Transverse colon (tissue), 4 donors: ENCODE measurements at regions not wholly inside any gene's neighbourhood (a gene's known extent, or its start where the extent isn't known, plus 50 kb on each side); places are given as distances from the start of the nearest gene placed in this dataset.

Experiments
- DNase-seq: peaks from one replicate; pipeline ENCODE4 v3.0.0-alpha.2; 2019
- H3K27ac ChIP-seq, 4 donors: fragments of 200-600 bp; sonication (generic); 2 replicates each; pipeline ENCODE4 v1.5.1; 2016 to 2018; ENCODE audit warnings: inconsistent platforms in 4 of 4
- H3K27me3 ChIP-seq: fragments of 200-600 bp; sonication (generic); 2 replicates; pipeline ENCODE4 v1.5.1; 2017; ENCODE audit warnings: inconsistent platforms
- H3K36me3 ChIP-seq, 4 donors: fragments of 200-600 bp; sonication (generic); 2 replicates each; pipeline ENCODE4 v1.5.1; 2017 to 2019; ENCODE audit warnings: inconsistent platforms in 4 of 4
- H3K4me1 ChIP-seq, 4 donors: fragments of 200-600 bp; sonication (generic); 2 replicates each; pipeline ENCODE4 v1.5.1; 2017 to 2020; ENCODE audit warnings: inconsistent platforms in 4 of 4
- H3K4me3 ChIP-seq, 4 donors: fragments of 200-600 bp; sonication (generic); 1 replicate in 1 of 4; 2 replicates in 3 of 4; pipeline versions ENCODE4 v1.5.1 to v1.6.1; 2017 to 2019; ENCODE audit warnings: inconsistent platforms in 4 of 4
- H3K9me3 ChIP-seq, 2 donors: fragments of 200-600 bp; sonication (generic); 2 replicates each; pipeline ENCODE4 v1.5.1; 2017 to 2019; ENCODE audit warnings: inconsistent platforms in 2 of 2
- EP300 ChIP-seq: sonication (generic); formaldehyde crosslinking; IDR thresholded peaks from one replicate; pipeline ENCODE4 v1.6.1; 2017; ENCODE audit warnings: antibody characterized with exemption, low read depth
- POLR2A ChIP-seq: fragments of 450-650 bp; IDR thresholded peaks from one replicate; pipeline ENCODE4 v1.6.1; 2016; ENCODE audit warnings: antibody characterized with exemption, mild to moderate bottlenecking, moderate library complexity
- POLR2AphosphoS5 ChIP-seq, 3 donors: sonication (generic); formaldehyde crosslinking; IDR thresholded peaks; one replicate each; pipeline ENCODE4 v1.6.1; 2016; ENCODE audit warnings: antibody characterized with exemption in 3 of 3
- WGBS, 2 donors: methylation state at CpG; one replicate each; pipeline ENCODE4 v1.1.5; 2018; ENCODE audit warnings: low coverage in 1 of 2; 5-methylcytosine and 5-hydroxymethylcytosine counted together
- in situ Hi-C, 4 donors: fragments of 200-750 bp; cut with MboI; loops; one replicate each; pipeline versions ENCODE4 v1.15.0 to v1.15.1; 2017; ENCODE audit warnings: low sequenced_read_pairs in 3 of 4, low pct_ligation_motif_present in 1 of 4, low pct_unique_long_range_greater_than_20kb in 1 of 4
- intact Hi-C: fragments of 100-400 bp; cut with DNase I; formaldehyde crosslinking; loops from one replicate; pipeline ENCODE4 v1.15.1; 2023; ENCODE audit warnings: low total_unique reads
- TF ChIP-seq, protein P1 (sequence below), 5 experiments: fragments of 200-600 bp in 3 of 5; fragments of 450-650 bp in 2 of 5; sonication (generic) in 3 of 5; IDR thresholded peaks; 1 replicate in 2 of 5; 2 replicates in 3 of 5; pipeline ENCODE4 v1.5.1; 2016 to 2017; ENCODE audit warnings: antibody characterized with exemption in 5 of 5, inconsistent platforms in 3 of 5, mild to moderate bottlenecking in 2 of 5, moderate library complexity in 1 of 5

DNA sequence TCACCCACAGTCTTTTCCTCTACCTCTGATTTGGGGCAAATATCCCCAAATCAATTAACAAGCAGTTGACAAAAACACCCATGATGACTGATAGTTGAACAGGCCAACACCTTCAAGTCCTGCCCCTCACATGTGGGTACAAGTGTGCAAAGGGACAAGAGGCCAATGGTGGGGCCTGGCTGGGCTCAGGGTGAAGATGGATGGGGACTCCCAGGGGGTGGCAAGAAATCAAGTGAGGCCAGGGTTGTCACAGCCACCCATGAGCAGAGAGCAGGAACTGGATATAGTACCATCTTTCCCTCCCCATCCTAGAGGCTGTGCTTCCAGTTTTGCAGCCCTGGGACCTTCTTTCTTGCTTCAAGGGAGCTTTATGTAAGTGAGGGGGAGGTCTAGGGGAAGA is 270.2 kb upstream of the TOPAZ1 start:
- Histone ChIP-seq H3K9me3 (no peaks in the 10 kb centered on the region), H3K4me3 (no peak overlapping the region), H3K36me3 (no peaks in the 10 kb centered on the region), H3K27ac (no peak overlapping the region), H3K27me3 (peaks cover 12% of the 10 kb centered on the region), H3K4me1 (no peaks in the 10 kb centered on the region)
- TF ChIP-seq, protein P1, sequence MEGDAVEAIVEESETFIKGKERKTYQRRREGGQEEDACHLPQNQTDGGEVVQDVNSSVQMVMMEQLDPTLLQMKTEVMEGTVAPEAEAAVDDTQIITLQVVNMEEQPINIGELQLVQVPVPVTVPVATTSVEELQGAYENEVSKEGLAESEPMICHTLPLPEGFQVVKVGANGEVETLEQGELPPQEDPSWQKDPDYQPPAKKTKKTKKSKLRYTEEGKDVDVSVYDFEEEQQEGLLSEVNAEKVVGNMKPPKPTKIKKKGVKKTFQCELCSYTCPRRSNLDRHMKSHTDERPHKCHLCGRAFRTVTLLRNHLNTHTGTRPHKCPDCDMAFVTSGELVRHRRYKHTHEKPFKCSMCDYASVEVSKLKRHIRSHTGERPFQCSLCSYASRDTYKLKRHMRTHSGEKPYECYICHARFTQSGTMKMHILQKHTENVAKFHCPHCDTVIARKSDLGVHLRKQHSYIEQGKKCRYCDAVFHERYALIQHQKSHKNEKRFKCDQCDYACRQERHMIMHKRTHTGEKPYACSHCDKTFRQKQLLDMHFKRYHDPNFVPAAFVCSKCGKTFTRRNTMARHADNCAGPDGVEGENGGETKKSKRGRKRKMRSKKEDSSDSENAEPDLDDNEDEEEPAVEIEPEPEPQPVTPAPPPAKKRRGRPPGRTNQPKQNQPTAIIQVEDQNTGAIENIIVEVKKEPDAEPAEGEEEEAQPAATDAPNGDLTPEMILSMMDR (IDR thresholded peaks at IDR 0.05): no peak
- TF ChIP-seq EP300 (no peak), POLR2AphosphoS5 (IDR thresholded peaks at IDR 0.05) (no peak), POLR2A (no peak)
- intact Hi-C loops (no loop called here), in situ Hi-C loops (no loop called here)
- no peak for DNase-seq

DNA sequence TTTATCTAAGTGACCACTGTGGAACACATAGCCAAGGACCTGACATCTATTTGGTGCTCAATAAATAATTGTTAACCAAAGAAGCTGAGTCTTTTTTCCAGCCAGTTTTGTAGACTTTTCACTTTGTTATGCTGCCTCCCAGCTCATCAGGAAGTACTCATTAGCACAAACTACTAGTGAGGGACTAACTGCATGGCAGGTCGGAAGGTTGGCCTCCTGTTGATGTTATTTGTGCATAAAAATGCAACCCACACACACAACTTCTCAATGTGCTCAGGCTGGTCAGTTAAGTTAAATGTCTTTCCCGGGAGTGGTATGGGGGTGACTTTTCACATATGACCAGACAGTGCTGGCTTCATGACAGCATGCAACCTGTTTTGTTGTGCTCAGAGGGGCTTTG is 263.0 kb upstream of the TOPAZ1 start:
- 44% methylated on average over 2 of the region's 2 CpGs; no CpG with 5 or more reads in 1 of the 2 donors for WGBS, 2 donors

DNA sequence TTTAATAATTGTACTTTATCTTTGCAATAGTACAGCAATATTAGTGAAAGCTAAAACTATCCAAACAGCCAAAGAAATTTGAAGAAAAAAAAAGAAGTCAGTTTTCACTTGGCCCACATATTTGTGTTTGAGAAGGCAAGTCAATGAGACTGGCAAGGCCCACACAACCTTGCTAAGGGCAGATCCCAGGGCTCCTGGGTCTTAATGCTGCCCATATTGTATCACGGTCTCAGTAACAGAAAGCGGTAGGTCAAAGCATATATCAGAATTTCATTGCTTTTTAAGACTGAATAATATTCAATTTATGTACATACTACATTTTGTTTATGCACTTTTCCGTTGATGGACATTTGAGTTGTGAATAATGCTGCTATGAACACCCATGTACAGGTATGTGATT is 262.0 kb upstream of the TOPAZ1 start:
- no peaks in the 10 kb centered on the region for H3K9me3 ChIP-seq
- intact Hi-C loops: no loop called here
- TF ChIP-seq, protein P1 (IDR thresholded peaks at IDR 0.05): no peak
- no peak for TF ChIP-seq POLR2AphosphoS5 (IDR thresholded peaks at IDR 0.05)
- TF ChIP-seq POLR2A: no peak
- TF ChIP-seq EP300: no peak
- peaks cover 23% of the 10 kb centered on the region for H3K27me3 ChIP-seq
- in situ Hi-C loops: no loop called here
- DNase-seq: no peak
- H3K4me3 ChIP-seq: no peak overlapping the region
- H3K4me1 ChIP-seq: no peaks in the 10 kb centered on the region
- WGBS, 2 donors: 89 to 91% methylated on average over 3 of the region's 3 CpGs
- H3K27ac ChIP-seq: no peak overlapping the region
- H3K36me3 ChIP-seq: no peaks in the 10 kb centered on the region

More for the DNA sequence above, 263.0 kb upstream of the TOPAZ1 start:
- intact Hi-C loops: no loop called here
- Histone ChIP-seq H3K27me3 (peaks cover 23% of the 10 kb centered on the region), H3K4me1 (no peaks in the 10 kb centered on the region), H3K36me3 (no peaks in the 10 kb centered on the region), H3K27ac (no peak overlapping the region), H3K4me3 (no peak overlapping the region), H3K9me3 (no peaks in the 10 kb centered on the region)
- DNase-seq: no peak
- TF ChIP-seq POLR2AphosphoS5 (IDR thresholded peaks at IDR 0.05) (no peak), POLR2A (no peak), EP300 (no peak)
- TF ChIP-seq, protein P1 (IDR thresholded peaks at IDR 0.05): no peak
- in situ Hi-C loops: no loop called here

DNA sequence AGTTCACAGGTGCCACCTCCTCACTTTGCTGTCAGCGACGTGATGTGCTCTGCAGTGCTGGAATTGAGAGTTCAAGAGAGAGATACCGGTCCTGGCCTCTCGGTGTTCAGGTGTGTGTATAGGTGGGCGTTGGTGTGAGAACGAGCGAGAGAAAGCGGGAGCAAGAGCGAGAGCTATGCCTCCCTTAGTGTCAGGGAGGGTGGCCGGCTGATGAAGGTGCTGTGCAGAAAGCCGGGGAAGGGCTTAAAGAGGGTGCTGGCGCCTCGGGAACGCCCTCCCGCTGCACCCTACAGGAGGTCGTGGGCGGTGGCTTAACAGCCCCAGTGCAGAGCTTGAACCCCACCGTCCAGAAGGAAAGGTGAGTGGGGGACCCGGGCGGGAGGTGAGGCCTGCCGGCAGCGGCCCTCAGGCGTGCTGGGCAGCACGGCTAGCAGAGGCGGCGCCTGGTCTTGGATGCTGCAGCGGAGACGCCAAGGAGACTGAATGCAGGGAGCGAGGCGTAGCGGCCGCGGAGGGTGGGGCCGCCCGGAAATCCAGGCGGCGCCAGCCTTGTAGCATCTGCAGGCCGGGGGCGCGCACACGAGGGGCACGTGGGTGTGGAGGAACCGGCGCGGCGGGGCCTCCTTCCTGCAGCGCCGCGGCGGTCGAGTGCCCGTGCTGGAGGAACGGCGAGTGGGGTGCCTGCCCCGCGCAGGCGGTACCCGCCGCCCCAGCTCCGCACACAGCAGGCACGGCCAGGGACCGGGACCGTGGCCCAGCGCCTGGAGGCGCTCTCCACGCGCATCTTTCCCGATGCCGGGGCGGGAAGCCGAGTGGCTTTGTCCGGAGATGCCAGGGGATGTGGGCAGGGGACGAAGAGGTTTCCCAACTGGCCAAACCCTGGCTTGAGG is 246.8 kb upstream of the TOPAZ1 start:
- Histone ChIP-seq H3K36me3 (no peaks in the 10 kb centered on the region), H3K27me3 (peaks cover 100% of the 10 kb centered on the region), H3K4me1 (peaks cover 0 to 53% (median 42%) of the 10 kb centered on the region in 4 donors), H3K9me3 (peaks cover 0 to 5% of the 10 kb centered on the region in 2 donors), H3K27ac (no peak overlapping the region), H3K4me3 (peak overlapping the region in 2 of 4 donors; percentile 14 to 37)
- intact Hi-C loops (no loop called here), in situ Hi-C loops (no loop called here)
- no peak for DNase-seq
- 2 to 3% methylated on average over 9 to 48 of the region's 73 CpGs for WGBS, 2 donors
- TF ChIP-seq POLR2AphosphoS5 (IDR thresholded peaks at IDR 0.05) (no peak), EP300 (no peak), POLR2A (no peak)
- TF ChIP-seq, protein P1 (IDR thresholded peaks at IDR 0.05): no peak
